Fibroblast of skin of left biceps (primary cell): ENCODE measurements at regions not wholly inside any gene's neighbourhood (a gene's known extent, or its start where the extent isn't known, plus 50 kb on each side); places are given as distances from the start of the nearest gene placed in this dataset.
"Not testable (repeated sequence)": the region's sequence is repeated elsewhere in the genome, so short reads cannot be mapped to it uniquely, and the experiment has no call there.

Experiments used
- DNase-seq, 2 experiments: peaks; one replicate each; pipeline ENCODE4 v3.0.0-alpha.2; 2013; ENCODE audit warnings: low read depth in 2 of 2

- no peak for DNase-seq
Observed at GRCh38 chr9:28445211-28445610, 871.9 kb upstream of the C9orf72 start.

- DNase-seq, result no peak
Observed at GRCh38 chr9:28453918-28454317, 880.6 kb upstream of the C9orf72 start.

- DNase-seq, result no peak
Observed at GRCh38 chr9:28456861-28457260, 883.6 kb upstream of the C9orf72 start.

GRCh38 chr9:28464481-28465216, 891.4 kb upstream of the C9orf72 start:
- DNase-seq, result no peak

- no peak for DNase-seq
Observed at GRCh38 chr9:28471261-28471660, 898.0 kb upstream of the C9orf72 start.

- no peak for DNase-seq
Observed at GRCh38 chr9:28487561-28487960, 914.3 kb upstream of the C9orf72 start.

GRCh38 chr9:28491121-28491520, 917.8 kb upstream of the C9orf72 start:
- DNase-seq, result no peak

GRCh38 chr9:28498168-28498567, 924.9 kb upstream of the C9orf72 start:
- not testable (repeated sequence) for DNase-seq

- no peak for DNase-seq
Observed at GRCh38 chr9:28502189-28502588, 928.9 kb upstream of the C9orf72 start.

- DNase-seq, result no peak
Observed at GRCh38 chr9:28502741-28503140, 929.5 kb upstream of the C9orf72 start.

- peak in 1 of 2 experiments; percentile 9 for DNase-seq
Observed at GRCh38 chr9:28503573-28503972, 930.3 kb upstream of the C9orf72 start.

- no peak for DNase-seq
Observed at GRCh38 chr9:28518439-28518838, 945.2 kb upstream of the C9orf72 start.

GRCh38 chr9:28524309-28524708, 951.0 kb upstream of the C9orf72 start:
- DNase-seq, result not testable (repeated sequence)

GRCh38 chr9:28528049-28528448, 954.8 kb upstream of the C9orf72 start:
- no peak for DNase-seq

GRCh38 chr9:28538132-28538531, 964.9 kb upstream of the C9orf72 start:
- DNase-seq, result no peak

- no peak for DNase-seq
Observed at GRCh38 chr9:28539434-28540070, 966.3 kb upstream of the C9orf72 start.

- no peak for DNase-seq
Observed at GRCh38 chr9:28542928-28543327, 969.6 kb upstream of the C9orf72 start.

- no peak for DNase-seq
Observed at GRCh38 chr9:28547527-28547926, 974.2 kb upstream of the C9orf72 start.

GRCh38 chr9:28563291-28563934, 990.1 kb upstream of the C9orf72 start:
- DNase-seq, result no peak

- DNase-seq, result no peak
Observed at GRCh38 chr9:28583832-28584231, 1010.6 kb upstream of the C9orf72 start.

- no peak for DNase-seq
Observed at GRCh38 chr9:28584542-28584941, 1011.3 kb upstream of the C9orf72 start.

GRCh38 chr9:28587052-28587451, 1013.8 kb upstream of the C9orf72 start:
- DNase-seq, result no peak

GRCh38 chr9:28598408-28598807, 1025.1 kb upstream of the C9orf72 start:
- DNase-seq, result no peak
